HUES6 (cell line): ENCODE measurements at regions not wholly inside any gene's neighbourhood (a gene's known extent, or its start where the extent isn't known, plus 50 kb on each side); places are given as distances from the start of the nearest gene placed in this dataset.

Experiments
- H3K27ac ChIP-seq: 2 replicates; pipeline ENCODE4 v1.7.0; 2013; ENCODE audit warnings: low read depth, mild to moderate bottlenecking, low read length, inconsistent platforms
- H3K27me3 ChIP-seq: 2 replicates; pipeline ENCODE4 v1.6.1; 2013; ENCODE audit warnings: low read length; ENCODE audit not compliant: control insufficient read depth, insufficient read depth
- H3K36me3 ChIP-seq: 2 replicates; pipeline ENCODE4 v1.6.1; 2013; ENCODE audit warnings: low read length; ENCODE audit not compliant: control insufficient read depth, insufficient read depth
- H3K4me1 ChIP-seq: 2 replicates; pipeline ENCODE4 v1.6.1; 2013; ENCODE audit warnings: low read length; ENCODE audit not compliant: control insufficient read depth, insufficient read depth
- H3K4me3 ChIP-seq: 2 replicates; pipeline ENCODE4 v1.5.1; 2013; ENCODE audit warnings: low read depth, low read length
- H3K9ac ChIP-seq: one replicate; pipeline ENCODE4 v1.6.1; 2013; ENCODE audit warnings: mild to moderate bottlenecking, low read length
- H3K9me3 ChIP-seq: 2 replicates; pipeline ENCODE4 v1.6.1; 2013; ENCODE audit warnings: low read depth, low read length; ENCODE audit not compliant: control insufficient read depth, insufficient read depth

- no peak overlapping the region for H3K27ac ChIP-seq
- H3K9ac ChIP-seq, result no peak overlapping the region
- H3K4me3 ChIP-seq, result no peak overlapping the region
- H3K27me3 ChIP-seq, result no peaks in the 10 kb centered on the region
- H3K36me3 ChIP-seq, result no peaks in the 10 kb centered on the region
- no peaks in the 10 kb centered on the region for H3K9me3 ChIP-seq
- peaks cover 13% of the 10 kb centered on the region for H3K4me1 ChIP-seq
Measured at GRCh38 chr21:43306391-43306790, 120.5 kb downstream of the SIK1 start.

- Histone ChIP-seq H3K4me3 (no peak overlapping the region), H3K9ac (no peak overlapping the region), H3K9me3 (no peaks in the 10 kb centered on the region), H3K4me1 (peaks cover 10% of the 10 kb centered on the region; the same call in 1 of the 2 replicates), H3K36me3 (no peaks in the 10 kb centered on the region), H3K27me3 (no peaks in the 10 kb centered on the region), H3K27ac (no peak overlapping the region)
Measured at GRCh38 chr21:43305811-43306311, 121.1 kb downstream of the SIK1 start.

GRCh38 chr21:43305336-43305665 lies 121.6 kb downstream of the SIK1 start:
- Histone ChIP-seq H3K36me3 (no peaks in the 10 kb centered on the region), H3K4me3 (no peak overlapping the region), H3K4me1 (peaks cover 10% of the 10 kb centered on the region; the same call in 1 of the 2 replicates), H3K9me3 (no peaks in the 10 kb centered on the region), H3K9ac (no peak overlapping the region), H3K27me3 (no peaks in the 10 kb centered on the region), H3K27ac (no peak overlapping the region)

GRCh38 chr21:43304621-43305335 lies 122.2 kb downstream of the SIK1 start:
- no peak overlapping the region for H3K27ac ChIP-seq
- H3K27me3 ChIP-seq, result no peaks in the 10 kb centered on the region
- H3K9me3 ChIP-seq, result no peaks in the 10 kb centered on the region
- no peak overlapping the region for H3K9ac ChIP-seq
- no peak overlapping the region for H3K4me3 ChIP-seq
- no peaks in the 10 kb centered on the region for H3K36me3 ChIP-seq
- peaks cover 10% of the 10 kb centered on the region; the same call in 1 of the 2 replicates for H3K4me1 ChIP-seq

- Histone ChIP-seq H3K36me3 (no peaks in the 10 kb centered on the region), H3K27me3 (no peaks in the 10 kb centered on the region), H3K9me3 (no peaks in the 10 kb centered on the region), H3K4me1 (peaks cover 10% of the 10 kb centered on the region; the same call in 1 of the 2 replicates), H3K4me3 (no peak overlapping the region), H3K9ac (no peak overlapping the region), H3K27ac (no peak overlapping the region)
Measured at GRCh38 chr21:43304206-43304605, 122.7 kb downstream of the SIK1 start.

GRCh38 chr21:43303275-43304178 lies 123.4 kb downstream of the SIK1 start:
- no peak overlapping the region for H3K4me3 ChIP-seq
- no peaks in the 10 kb centered on the region for H3K27me3 ChIP-seq
- peaks cover 10% of the 10 kb centered on the region; the same call in 1 of the 2 replicates for H3K4me1 ChIP-seq
- H3K9me3 ChIP-seq, result no peaks in the 10 kb centered on the region
- no peak overlapping the region for H3K27ac ChIP-seq
- no peak overlapping the region for H3K9ac ChIP-seq
- no peaks in the 10 kb centered on the region for H3K36me3 ChIP-seq

GRCh38 chr21:43302769-43303168 lies 124.2 kb downstream of the SIK1 start:
- Histone ChIP-seq H3K9me3 (no peaks in the 10 kb centered on the region), H3K27me3 (no peaks in the 10 kb centered on the region), H3K36me3 (no peaks in the 10 kb centered on the region), H3K4me3 (no peak overlapping the region), H3K4me1 (peaks cover 10% of the 10 kb centered on the region; the same call in 1 of the 2 replicates), H3K27ac (no peak overlapping the region), H3K9ac (no peak overlapping the region)

- Histone ChIP-seq H3K9me3 (no peaks in the 10 kb centered on the region), H3K27me3 (no peaks in the 10 kb centered on the region), H3K27ac (no peak overlapping the region), H3K9ac (no peak overlapping the region), H3K36me3 (no peaks in the 10 kb centered on the region), H3K4me1 (peaks cover 10% of the 10 kb centered on the region; the same call in 1 of the 2 replicates), H3K4me3 (no peak overlapping the region)
Measured at GRCh38 chr21:43302062-43302700, 124.8 kb downstream of the SIK1 start.

GRCh38 chr21:43301409-43302061 lies 125.4 kb downstream of the SIK1 start:
- Histone ChIP-seq H3K4me1 (peaks cover 10% of the 10 kb centered on the region; the same call in 1 of the 2 replicates), H3K4me3 (no peak overlapping the region), H3K27ac (no peak overlapping the region), H3K36me3 (no peaks in the 10 kb centered on the region), H3K9ac (no peak overlapping the region), H3K27me3 (no peaks in the 10 kb centered on the region), H3K9me3 (no peaks in the 10 kb centered on the region)

GRCh38 chr21:43300496-43301408 lies 126.2 kb downstream of the SIK1 start:
- no peaks in the 10 kb centered on the region for H3K27me3 ChIP-seq
- peaks cover 10% of the 10 kb centered on the region; the same call in 1 of the 2 replicates for H3K4me1 ChIP-seq
- H3K9ac ChIP-seq, result no peak overlapping the region
- no peaks in the 10 kb centered on the region for H3K9me3 ChIP-seq
- H3K4me3 ChIP-seq, result no peak overlapping the region
- no peak overlapping the region for H3K27ac ChIP-seq
- no peaks in the 10 kb centered on the region for H3K36me3 ChIP-seq
